Liver (tissue), 8 donors: ENCODE measurements at regions not wholly inside any gene's neighbourhood (a gene's known extent, or its start where the extent isn't known, plus 50 kb on each side); places are given as distances from the start of the nearest gene placed in this dataset.

Source experiments
- DNase-seq: peaks from one replicate; pipeline ENCODE4 v3.0.0-alpha.2; 2017; ENCODE audit warnings: low spot score
- H3K27ac ChIP-seq, 2 donors: one replicate each; pipeline ENCODE4 v1.7.0; 2013; ENCODE audit warnings: inconsistent platforms in 2 of 2, low read length in 2 of 2, control low read depth in 1 of 2, low read depth in 1 of 2, mild to moderate bottlenecking in 1 of 2
- H3K27me3 ChIP-seq, 4 donors: one replicate each; pipeline versions ENCODE4 v1.6.1 to v1.7.0; 2013; ENCODE audit warnings: low read length in 3 of 4, inconsistent platforms in 1 of 4, mild to moderate bottlenecking in 1 of 4, moderate library complexity in 1 of 4; ENCODE audit not compliant: control insufficient read depth in 4 of 4, insufficient read depth in 4 of 4
- H3K36me3 ChIP-seq, 4 donors: one replicate each; pipeline versions ENCODE4 v1.6.1 to v1.7.0; 2013; ENCODE audit warnings: low read length in 3 of 4, mild to moderate bottlenecking in 3 of 4, low read depth in 1 of 4, moderate library complexity in 1 of 4; ENCODE audit not compliant: control insufficient read depth in 4 of 4, insufficient read depth in 3 of 4
- H3K4me1 ChIP-seq, 4 donors: one replicate each; pipeline versions ENCODE4 v1.6.1 to v1.7.0; 2013; ENCODE audit warnings: low read length in 3 of 4, mild to moderate bottlenecking in 3 of 4, moderate library complexity in 1 of 4; ENCODE audit not compliant: control insufficient read depth in 4 of 4, insufficient read depth in 4 of 4
- H3K4me3 ChIP-seq, 3 donors: one replicate each; pipeline versions ENCODE4 v1.6.1 to v1.7.0; 2013; ENCODE audit warnings: low read length in 3 of 3, control low read depth in 1 of 3, low read depth in 1 of 3, mild to moderate bottlenecking in 1 of 3
- H3K9ac ChIP-seq, 2 donors: one replicate each; pipeline ENCODE4 v1.7.0; 2013; ENCODE audit warnings: low read length in 2 of 2, mild to moderate bottlenecking in 2 of 2, moderate library complexity in 2 of 2, control low read depth in 1 of 2, low read depth in 1 of 2
- H3K9me3 ChIP-seq, 4 donors: one replicate each; pipeline versions ENCODE4 v1.6.1 to v1.7.0; 2013; ENCODE audit warnings: low read length in 3 of 4; ENCODE audit not compliant: control insufficient read depth in 4 of 4
- EGR1 ChIP-seq, 2 donors: IDR thresholded peaks; 2 replicates each; pipeline ENCODE4 v1.6.1; 2016 to 2018; ENCODE audit warnings: antibody characterized with exemption in 2 of 2, low read depth in 2 of 2
- FOXA2 ChIP-seq: IDR thresholded peaks from 2 replicates; pipeline ENCODE4 v1.6.1; 2016; ENCODE audit warnings: antibody characterized with exemption
- GABPA ChIP-seq, 2 donors: IDR thresholded peaks in 1 of 2; conservative IDR thresholded peaks in 1 of 2; 2 replicates each; pipeline ENCODE4 v1.6.1; 2016; ENCODE audit warnings: antibody characterized with exemption in 2 of 2, mild to moderate bottlenecking in 1 of 2, moderate library complexity in 1 of 2
- HNF4A ChIP-seq, 2 donors: conservative IDR thresholded peaks; 2 replicates each; pipeline ENCODE4 v1.6.1; 2016; ENCODE audit warnings: antibody characterized with exemption in 2 of 2, mild to moderate bottlenecking in 2 of 2
- HNF4G ChIP-seq: IDR thresholded peaks from 2 replicates; pipeline ENCODE4 v1.6.1; 2016; ENCODE audit warnings: antibody characterized with exemption
- NR2F2 ChIP-seq: IDR thresholded peaks from 2 replicates; pipeline ENCODE4 v1.6.1; 2016; ENCODE audit warnings: antibody characterized with exemption
- RAD21 ChIP-seq, 2 donors: IDR thresholded peaks; 2 replicates each; pipeline ENCODE4 v1.6.1; 2016; ENCODE audit warnings: antibody characterized with exemption in 2 of 2, mild to moderate bottlenecking in 2 of 2
- RXRA ChIP-seq, 2 donors: IDR thresholded peaks; 2 replicates each; pipeline ENCODE4 v1.6.1; 2017 to 2018; ENCODE audit warnings: antibody characterized with exemption in 2 of 2, mild to moderate bottlenecking in 1 of 2
- TAF1 ChIP-seq: conservative IDR thresholded peaks from 2 replicates; pipeline ENCODE4 v1.6.1; 2016; ENCODE audit warnings: antibody characterized with exemption, mild to moderate bottlenecking
- YY1 ChIP-seq: IDR thresholded peaks from 2 replicates; pipeline ENCODE4 v1.6.1; 2016; ENCODE audit warnings: antibody characterized with exemption, mild to moderate bottlenecking
- WGBS: extraction: QIAGEN DNeasy Blood & Tissue Kit; methylation state at CpG from one replicate; pipeline ENCODE4 v1.1.7; 2013; 5-methylcytosine and 5-hydroxymethylcytosine counted together
- TF ChIP-seq, protein P1 (sequence below): IDR thresholded peaks from 2 replicates; pipeline ENCODE4 v1.6.1; 2016; ENCODE audit warnings: antibody characterized with exemption, mild to moderate bottlenecking
- TF ChIP-seq, protein P2 (sequence below): IDR thresholded peaks from 2 replicates; pipeline ENCODE4 v1.6.1; 2016; ENCODE audit warnings: antibody characterized with exemption
- TF ChIP-seq, protein P3 (sequence below): IDR thresholded peaks from 2 replicates; pipeline ENCODE4 v1.6.1; 2016; ENCODE audit warnings: antibody characterized with exemption
- TF ChIP-seq, protein P4 (sequence below): fragments of 150-350 bp; IDR thresholded peaks from 2 replicates; pipeline ENCODE4 v1.5.1; 2017; ENCODE audit warnings: improper control_type of control experiment, low read depth, low read length; ENCODE audit not compliant: missing input control
- TF ChIP-seq, protein P5 (sequence below): IDR thresholded peaks from 2 replicates; pipeline ENCODE4 v1.6.1; 2016; ENCODE audit warnings: antibody characterized with exemption
- donor health status: healthy.
- donor health status: healthy.
- donor health status: healthy.
- donor health status: healthy.
- donor health status: healthy.

DNA sequence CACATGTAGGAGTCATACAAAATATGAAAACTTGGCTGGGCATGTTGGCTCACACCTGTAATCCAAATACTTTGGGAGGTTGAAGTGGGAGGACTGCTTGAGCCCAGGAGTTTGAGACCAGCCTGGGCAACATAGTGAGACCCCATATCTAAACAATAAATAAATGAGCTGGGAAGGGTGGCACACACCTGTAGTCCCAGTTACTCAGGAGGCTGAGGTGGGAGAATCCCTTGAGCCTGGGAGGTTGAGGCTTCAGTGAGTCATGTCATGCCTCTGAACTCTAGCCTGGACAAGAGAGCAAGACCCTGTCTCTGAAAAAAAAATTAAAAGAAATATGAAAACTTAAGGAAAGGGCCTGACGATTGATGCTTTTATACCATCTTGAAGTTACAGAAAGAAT lies 112.4 kb upstream of the RAI14 start:
- H3K9me3 ChIP-seq, result peaks cover 6 to 15% (median 10%) of the 10 kb centered on the region in 4 donors
- TF ChIP-seq RAD21 (IDR thresholded peaks at IDR 0.05) (no peak), HNF4G (no peak), FOXA2 (no peak), NR2F2 (no peak), YY1 (no peak), RXRA (IDR thresholded peaks at IDR 0.05) (no peak), GABPA (IDR thresholded peaks at IDR 0.05 in 1 of 2, conservative IDR thresholded peaks at IDR 0.05 in 1 of 2) (no peak), HNF4A (conservative IDR thresholded peaks at IDR 0.05) (no peak), EGR1 (IDR thresholded peaks at IDR 0.05; ENCODE audit: low read depth in 2 of 2) (no peak), TAF1 (no peak)
- TF ChIP-seq, protein P1, sequence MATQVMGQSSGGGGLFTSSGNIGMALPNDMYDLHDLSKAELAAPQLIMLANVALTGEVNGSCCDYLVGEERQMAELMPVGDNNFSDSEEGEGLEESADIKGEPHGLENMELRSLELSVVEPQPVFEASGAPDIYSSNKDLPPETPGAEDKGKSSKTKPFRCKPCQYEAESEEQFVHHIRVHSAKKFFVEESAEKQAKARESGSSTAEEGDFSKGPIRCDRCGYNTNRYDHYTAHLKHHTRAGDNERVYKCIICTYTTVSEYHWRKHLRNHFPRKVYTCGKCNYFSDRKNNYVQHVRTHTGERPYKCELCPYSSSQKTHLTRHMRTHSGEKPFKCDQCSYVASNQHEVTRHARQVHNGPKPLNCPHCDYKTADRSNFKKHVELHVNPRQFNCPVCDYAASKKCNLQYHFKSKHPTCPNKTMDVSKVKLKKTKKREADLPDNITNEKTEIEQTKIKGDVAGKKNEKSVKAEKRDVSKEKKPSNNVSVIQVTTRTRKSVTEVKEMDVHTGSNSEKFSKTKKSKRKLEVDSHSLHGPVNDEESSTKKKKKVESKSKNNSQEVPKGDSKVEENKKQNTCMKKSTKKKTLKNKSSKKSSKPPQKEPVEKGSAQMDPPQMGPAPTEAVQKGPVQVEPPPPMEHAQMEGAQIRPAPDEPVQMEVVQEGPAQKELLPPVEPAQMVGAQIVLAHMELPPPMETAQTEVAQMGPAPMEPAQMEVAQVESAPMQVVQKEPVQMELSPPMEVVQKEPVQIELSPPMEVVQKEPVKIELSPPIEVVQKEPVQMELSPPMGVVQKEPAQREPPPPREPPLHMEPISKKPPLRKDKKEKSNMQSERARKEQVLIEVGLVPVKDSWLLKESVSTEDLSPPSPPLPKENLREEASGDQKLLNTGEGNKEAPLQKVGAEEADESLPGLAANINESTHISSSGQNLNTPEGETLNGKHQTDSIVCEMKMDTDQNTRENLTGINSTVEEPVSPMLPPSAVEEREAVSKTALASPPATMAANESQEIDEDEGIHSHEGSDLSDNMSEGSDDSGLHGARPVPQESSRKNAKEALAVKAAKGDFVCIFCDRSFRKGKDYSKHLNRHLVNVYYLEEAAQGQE, result no peak
- TF ChIP-seq, protein P2, sequence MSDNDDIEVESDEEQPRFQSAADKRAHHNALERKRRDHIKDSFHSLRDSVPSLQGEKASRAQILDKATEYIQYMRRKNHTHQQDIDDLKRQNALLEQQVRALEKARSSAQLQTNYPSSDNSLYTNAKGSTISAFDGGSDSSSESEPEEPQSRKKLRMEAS, result no peak
- TF ChIP-seq, protein P3, sequence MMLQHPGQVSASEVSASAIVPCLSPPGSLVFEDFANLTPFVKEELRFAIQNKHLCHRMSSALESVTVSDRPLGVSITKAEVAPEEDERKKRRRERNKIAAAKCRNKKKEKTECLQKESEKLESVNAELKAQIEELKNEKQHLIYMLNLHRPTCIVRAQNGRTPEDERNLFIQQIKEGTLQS, result no peak
- TF ChIP-seq, protein P4, sequence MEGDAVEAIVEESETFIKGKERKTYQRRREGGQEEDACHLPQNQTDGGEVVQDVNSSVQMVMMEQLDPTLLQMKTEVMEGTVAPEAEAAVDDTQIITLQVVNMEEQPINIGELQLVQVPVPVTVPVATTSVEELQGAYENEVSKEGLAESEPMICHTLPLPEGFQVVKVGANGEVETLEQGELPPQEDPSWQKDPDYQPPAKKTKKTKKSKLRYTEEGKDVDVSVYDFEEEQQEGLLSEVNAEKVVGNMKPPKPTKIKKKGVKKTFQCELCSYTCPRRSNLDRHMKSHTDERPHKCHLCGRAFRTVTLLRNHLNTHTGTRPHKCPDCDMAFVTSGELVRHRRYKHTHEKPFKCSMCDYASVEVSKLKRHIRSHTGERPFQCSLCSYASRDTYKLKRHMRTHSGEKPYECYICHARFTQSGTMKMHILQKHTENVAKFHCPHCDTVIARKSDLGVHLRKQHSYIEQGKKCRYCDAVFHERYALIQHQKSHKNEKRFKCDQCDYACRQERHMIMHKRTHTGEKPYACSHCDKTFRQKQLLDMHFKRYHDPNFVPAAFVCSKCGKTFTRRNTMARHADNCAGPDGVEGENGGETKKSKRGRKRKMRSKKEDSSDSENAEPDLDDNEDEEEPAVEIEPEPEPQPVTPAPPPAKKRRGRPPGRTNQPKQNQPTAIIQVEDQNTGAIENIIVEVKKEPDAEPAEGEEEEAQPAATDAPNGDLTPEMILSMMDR, result no peak
- TF ChIP-seq, protein P5, sequence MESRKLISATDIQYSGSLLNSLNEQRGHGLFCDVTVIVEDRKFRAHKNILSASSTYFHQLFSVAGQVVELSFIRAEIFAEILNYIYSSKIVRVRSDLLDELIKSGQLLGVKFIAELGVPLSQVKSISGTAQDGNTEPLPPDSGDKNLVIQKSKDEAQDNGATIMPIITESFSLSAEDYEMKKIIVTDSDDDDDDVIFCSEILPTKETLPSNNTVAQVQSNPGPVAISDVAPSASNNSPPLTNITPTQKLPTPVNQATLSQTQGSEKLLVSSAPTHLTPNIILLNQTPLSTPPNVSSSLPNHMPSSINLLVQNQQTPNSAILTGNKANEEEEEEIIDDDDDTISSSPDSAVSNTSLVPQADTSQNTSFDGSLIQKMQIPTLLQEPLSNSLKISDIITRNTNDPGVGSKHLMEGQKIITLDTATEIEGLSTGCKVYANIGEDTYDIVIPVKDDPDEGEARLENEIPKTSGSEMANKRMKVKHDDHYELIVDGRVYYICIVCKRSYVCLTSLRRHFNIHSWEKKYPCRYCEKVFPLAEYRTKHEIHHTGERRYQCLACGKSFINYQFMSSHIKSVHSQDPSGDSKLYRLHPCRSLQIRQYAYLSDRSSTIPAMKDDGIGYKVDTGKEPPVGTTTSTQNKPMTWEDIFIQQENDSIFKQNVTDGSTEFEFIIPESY, result no peak
- H3K4me1 ChIP-seq, result no peaks in the 10 kb centered on the region
- no peaks in the 10 kb centered on the region for H3K36me3 ChIP-seq
- H3K27ac ChIP-seq, result no peak overlapping the region
- 7% methylated on average over 1 of the region's 1 CpG for WGBS
- no peak overlapping the region for H3K9ac ChIP-seq
- H3K27me3 ChIP-seq, result no peaks in the 10 kb centered on the region
- DNase-seq, result no peak
- H3K4me3 ChIP-seq, result no peak overlapping the region

DNA sequence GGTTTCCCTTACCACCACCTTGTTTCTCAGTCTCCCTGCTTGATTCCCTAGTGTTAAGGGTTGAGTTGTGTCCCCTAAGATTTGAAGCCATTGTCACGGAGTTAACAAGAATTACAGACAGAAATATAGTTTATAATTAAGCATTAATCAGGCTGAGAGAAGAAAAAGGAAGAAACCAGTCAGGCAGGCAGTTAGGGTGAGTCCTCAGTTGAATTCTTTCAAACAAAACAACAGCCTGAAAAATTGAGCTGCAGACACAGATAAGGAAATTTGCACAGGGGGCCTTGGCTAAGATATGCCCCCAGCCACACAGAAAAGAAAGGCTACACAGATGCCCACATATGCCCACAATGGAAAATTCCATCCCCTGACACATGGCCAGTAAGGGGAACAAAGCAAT lies 111.7 kb upstream of the RAI14 start:
- Histone ChIP-seq H3K27me3 (no peaks in the 10 kb centered on the region), H3K9me3 (peaks cover 6 to 15% (median 10%) of the 10 kb centered on the region in 4 donors), H3K4me1 (no peaks in the 10 kb centered on the region), H3K27ac (no peak overlapping the region), H3K9ac (no peak overlapping the region), H3K4me3 (no peak overlapping the region), H3K36me3 (no peaks in the 10 kb centered on the region)
- TF ChIP-seq NR2F2, result no peak
- TF ChIP-seq, protein P5, result no peak
- TF ChIP-seq, protein P2, result no peak
- TF ChIP-seq, protein P1, result no peak
- no peak for TF ChIP-seq HNF4G
- TF ChIP-seq TAF1, result no peak
- no peak for TF ChIP-seq GABPA (IDR thresholded peaks at IDR 0.05 in 1 of 2, conservative IDR thresholded peaks at IDR 0.05 in 1 of 2)
- no peak for TF ChIP-seq YY1
- 78% methylated on average over 1 of the region's 1 CpG for WGBS
- no peak for DNase-seq
